ENCODE measurements at regions not wholly inside any gene's neighbourhood (a gene's known extent, or its start where the extent isn't known, plus 50 kb on each side); places are given as distances from the start of the nearest gene placed in this dataset.

GRCh38 chr5:61697809-61698558 lies 365.9 kb downstream of the ZSWIM6 start:
- no peak for ATAC-seq
- DNase-seq = no peak
- intact Hi-C loops (cut with DNase I) = no loop called here
- H3K27ac ChIP-seq = no peak overlapping the region
- H3K9me3 ChIP-seq = peaks cover 0 to under 1% of the 10 kb centered on the region in 2 donors
- no peak overlapping the region for H3K4me3 ChIP-seq
- H3K36me3 ChIP-seq = no peaks in the 10 kb centered on the region
- no peak for TF ChIP-seq CTCF (IDR thresholded peaks at IDR 0.05)
- H3K4me1 ChIP-seq = no peaks in the 10 kb centered on the region
- H3K27me3 ChIP-seq = no peaks in the 10 kb centered on the region

DNA sequence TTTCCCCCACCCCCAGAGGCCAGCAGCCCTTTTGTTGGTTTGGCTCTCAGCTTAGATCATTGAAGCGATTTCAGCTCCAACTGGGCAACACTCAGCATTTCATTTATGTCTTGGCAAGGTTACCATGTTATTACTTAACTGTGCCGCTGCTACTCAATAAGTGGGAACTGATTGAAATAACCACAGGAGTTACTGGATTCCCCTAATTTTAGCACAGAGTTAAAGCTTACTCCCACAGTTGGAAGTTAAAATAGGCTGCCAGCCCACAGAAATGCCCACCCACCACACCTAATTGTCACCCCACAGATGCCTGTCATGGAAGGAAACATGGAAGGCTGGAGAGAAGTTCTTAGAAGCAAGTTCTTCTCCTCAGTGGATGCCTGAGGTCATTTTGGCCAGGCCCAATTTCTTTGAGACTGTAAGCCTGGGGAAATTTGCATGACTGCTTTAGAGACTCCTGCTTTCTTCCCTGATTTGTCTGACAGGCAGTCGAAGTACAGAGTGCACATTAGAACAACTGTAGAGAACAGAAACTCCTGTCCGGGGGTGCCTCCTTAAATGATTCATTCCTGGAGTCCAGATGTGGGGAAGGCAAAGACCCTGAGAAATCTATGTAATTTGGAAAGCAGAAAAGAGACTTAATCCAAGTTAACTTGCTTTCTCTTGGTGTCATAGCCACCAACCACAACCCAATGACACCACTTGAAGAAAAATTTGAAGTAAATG lies 370.0 kb downstream of the ZSWIM6 start:
- Histone ChIP-seq H3K9me3 (no peaks in the 10 kb centered on the region), H3K27ac (no peak overlapping the region), H3K4me3 (no peak overlapping the region), H3K4me1 (no peaks in the 10 kb centered on the region), H3K27me3 (no peaks in the 10 kb centered on the region), H3K36me3 (no peaks in the 10 kb centered on the region)
- intact Hi-C loops (cut with DNase I) = no loop called here
- no peak for DNase-seq
- no peak for ATAC-seq
- TF ChIP-seq CTCF (IDR thresholded peaks at IDR 0.05) = no peak

DNA sequence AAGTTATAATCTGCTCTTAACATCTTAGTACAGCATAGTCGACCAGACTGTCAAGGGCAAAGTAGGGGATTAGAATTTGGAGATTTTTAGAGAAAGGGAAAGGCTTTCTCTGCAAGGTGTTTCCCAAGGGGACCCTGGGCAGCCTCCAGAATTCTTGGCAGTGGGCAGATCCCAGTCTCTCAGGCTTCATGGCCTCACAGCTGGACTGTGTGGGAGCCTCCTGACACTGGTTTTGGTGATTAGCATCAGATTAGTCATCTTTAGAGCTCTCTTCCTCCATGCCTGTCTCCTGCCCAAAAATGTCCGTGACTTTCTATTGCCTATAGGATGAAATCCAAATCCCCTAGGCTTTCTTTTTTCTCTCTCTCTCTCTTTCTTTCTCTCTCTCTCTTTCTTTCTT lies 370.7 kb downstream of the ZSWIM6 start:
- intact Hi-C loops (cut with DNase I) = no loop called here
- Histone ChIP-seq H3K9me3 (no peaks in the 10 kb centered on the region), H3K27me3 (no peaks in the 10 kb centered on the region), H3K4me1 (no peaks in the 10 kb centered on the region), H3K27ac (no peak overlapping the region), H3K36me3 (no peaks in the 10 kb centered on the region), H3K4me3 (no peak overlapping the region)
- ATAC-seq = no peak
- no peak for DNase-seq
- no peak for TF ChIP-seq CTCF (IDR thresholded peaks at IDR 0.05)

- intact Hi-C loops (cut with DNase I) = no loop called here
- DNase-seq (no peak), ATAC-seq (no peak)
- H3K27me3 ChIP-seq = no peaks in the 10 kb centered on the region
- no peaks in the 10 kb centered on the region for H3K9me3 ChIP-seq
- no peak for TF ChIP-seq CTCF (IDR thresholded peaks at IDR 0.05)
- no peaks in the 10 kb centered on the region for H3K36me3 ChIP-seq
- H3K27ac ChIP-seq = no peak overlapping the region
- no peak overlapping the region for H3K4me3 ChIP-seq
- no peaks in the 10 kb centered on the region for H3K4me1 ChIP-seq
These were observed 372.2 kb downstream of the ZSWIM6 start for GRCh38 chr5:61704289-61704688.

DNA sequence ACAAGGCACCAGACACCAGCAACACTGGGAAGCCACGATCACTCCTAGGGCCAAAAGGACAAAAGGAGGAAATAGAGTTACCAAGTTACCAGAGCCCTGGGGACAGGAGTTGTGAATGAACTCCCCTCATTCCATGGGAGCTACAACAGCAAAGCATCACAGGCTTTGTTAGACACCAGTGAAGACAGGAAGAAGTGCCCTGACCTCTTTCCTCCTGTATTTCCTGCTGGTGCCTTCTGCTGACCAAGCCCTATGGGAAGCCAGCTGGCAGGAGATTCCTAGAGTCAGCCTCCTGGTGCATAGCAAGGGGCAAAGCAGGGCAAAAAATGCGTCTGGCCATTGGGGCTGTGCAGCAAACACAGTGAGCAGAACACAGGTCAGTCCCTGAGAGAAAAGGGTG lies 374.7 kb downstream of the ZSWIM6 start:
- Histone ChIP-seq H3K9me3 (peaks cover 0 to 11% of the 10 kb centered on the region in 2 donors), H3K36me3 (no peaks in the 10 kb centered on the region), H3K27ac (no peak overlapping the region), H3K4me1 (no peaks in the 10 kb centered on the region), H3K4me3 (no peak overlapping the region), H3K27me3 (no peaks in the 10 kb centered on the region)
- TF ChIP-seq CTCF (IDR thresholded peaks at IDR 0.05) = no peak
- intact Hi-C loops (cut with DNase I) = no loop called here
- ATAC-seq = no peak
- no peak for DNase-seq
